NCI-H510A treated with DMSO at 0.1 percent for 48 hours (cell line): ENCODE measurements at regions not wholly inside any gene's neighbourhood (a gene's known extent, or its start where the extent isn't known, plus 50 kb on each side); places are given as distances from the start of the nearest gene placed in this dataset.
"Not testable (repeated sequence)": the region's sequence is repeated elsewhere in the genome, so short reads cannot be mapped to it uniquely, and the experiment has no call there.

ENCODE experiments used
- DNase-seq: peaks from one replicate; lab custom pipeline; 2025; lab: John Stamatoyannopoulos, UW

DNA sequence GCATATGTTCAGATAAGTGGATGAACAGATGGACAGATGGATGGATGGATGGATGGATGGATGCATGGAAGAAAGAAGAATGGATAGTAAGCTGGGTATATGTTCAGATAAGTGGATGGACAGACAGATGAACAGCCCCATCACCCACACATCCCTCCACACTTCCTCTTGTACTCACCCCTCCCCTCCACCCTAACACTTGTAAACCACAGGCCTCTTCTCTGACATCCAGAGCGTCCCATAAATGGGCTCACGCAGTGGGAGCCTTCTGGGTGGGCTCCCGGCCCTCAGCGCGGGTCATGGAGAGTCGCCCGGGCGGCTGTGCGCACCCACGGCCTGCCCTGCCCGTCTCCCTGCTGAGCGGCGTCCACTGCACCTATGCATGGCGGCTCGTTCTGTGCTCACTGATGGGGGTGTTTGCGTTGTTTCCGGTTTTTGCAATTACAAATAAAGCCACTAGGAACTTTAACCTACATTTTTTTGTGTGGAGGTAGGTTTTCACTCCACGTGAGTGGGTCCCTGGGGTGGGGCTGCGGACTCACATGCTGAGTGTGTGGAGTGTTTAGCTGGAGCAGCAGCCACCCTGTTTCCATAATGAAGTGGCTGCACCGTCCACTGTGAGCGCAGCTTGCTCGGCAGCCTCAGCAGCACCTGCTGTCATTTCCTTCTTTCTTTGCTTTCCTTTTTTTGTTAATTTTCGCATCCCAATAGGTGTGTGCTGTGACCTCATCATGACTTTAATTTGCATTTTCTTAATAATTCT lies 78.8 kb upstream of the SFSWAP start:
- DNase-seq: not testable (repeated sequence)

- DNase-seq: not testable (repeated sequence)
These were observed 78.3 kb upstream of the SFSWAP start for GRCh38 chr12:131632652-131633023.

- not testable (repeated sequence) for DNase-seq
These were observed 77.3 kb upstream of the SFSWAP start for GRCh38 chr12:131633610-131634009.

GRCh38 chr12:131634037-131634436 lies 76.9 kb upstream of the SFSWAP start:
- no peak for DNase-seq

- DNase-seq: not testable (repeated sequence)
These were observed 75.9 kb upstream of the SFSWAP start for GRCh38 chr12:131635012-131635411.

GRCh38 chr12:131635491-131636122 lies 75.3 kb upstream of the SFSWAP start:
- no peak for DNase-seq

- no peak for DNase-seq
These were observed 74.6 kb upstream of the SFSWAP start for GRCh38 chr12:131636266-131636665.

GRCh38 chr12:131636940-131637750 lies 73.7 kb upstream of the SFSWAP start:
- DNase-seq: no peak

DNA sequence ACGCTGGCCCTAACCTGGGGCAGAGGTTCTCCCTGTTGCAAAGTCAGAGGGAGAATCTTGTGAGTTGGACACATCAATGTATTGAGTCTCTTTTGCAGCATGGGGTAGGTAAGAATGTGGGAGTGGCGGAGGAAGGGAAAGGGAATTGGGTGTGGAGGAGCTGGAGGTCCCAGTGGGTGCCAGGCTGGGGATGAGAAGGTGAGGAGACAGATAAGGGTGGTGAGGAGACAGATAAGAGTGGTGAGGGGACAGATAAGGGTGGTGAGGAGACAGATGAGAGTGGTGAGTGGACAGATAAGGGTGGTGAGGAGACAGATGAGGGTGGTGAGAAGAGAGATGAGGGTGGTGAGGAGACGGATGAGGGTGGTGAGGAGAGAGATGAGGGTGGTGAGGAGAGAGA lies 72.9 kb upstream of the SFSWAP start:
- DNase-seq: no peak

DNA sequence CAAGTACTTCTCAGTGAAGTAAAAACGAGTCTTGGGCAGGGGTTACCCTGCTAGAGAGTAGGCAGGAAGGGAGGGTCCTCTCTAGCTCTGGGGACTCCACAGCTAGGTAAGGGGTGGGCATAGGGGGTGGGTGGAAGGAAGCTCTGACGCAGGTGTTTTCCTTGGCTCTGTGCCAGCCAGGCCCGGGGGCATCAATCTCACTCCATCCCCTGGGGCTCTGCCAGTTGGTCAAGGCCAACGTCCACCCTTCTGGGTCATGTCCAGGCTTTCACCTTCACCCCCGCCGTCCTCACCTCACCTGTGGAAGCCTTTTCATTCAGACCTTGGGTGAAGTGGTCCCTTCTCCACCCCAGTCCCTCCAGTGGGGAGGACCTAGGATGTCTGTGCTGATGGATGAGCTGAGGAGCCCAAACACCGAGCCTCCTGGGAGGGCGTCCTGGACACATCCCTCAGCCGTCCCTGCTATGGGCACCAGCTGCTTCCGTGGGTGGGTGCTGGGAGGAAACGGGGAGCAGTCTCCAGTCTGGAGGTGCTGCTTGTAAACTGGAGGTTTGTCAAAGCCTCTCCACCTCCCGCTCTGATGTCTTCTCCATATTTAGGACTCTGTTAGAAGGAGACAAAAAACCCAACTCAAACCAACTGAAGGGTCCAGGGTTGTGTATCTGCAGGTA lies 71.5 kb upstream of the SFSWAP start:
- DNase-seq: no peak

- DNase-seq: no peak
These were observed 70.4 kb upstream of the SFSWAP start for GRCh38 chr12:131640525-131640924.

DNA sequence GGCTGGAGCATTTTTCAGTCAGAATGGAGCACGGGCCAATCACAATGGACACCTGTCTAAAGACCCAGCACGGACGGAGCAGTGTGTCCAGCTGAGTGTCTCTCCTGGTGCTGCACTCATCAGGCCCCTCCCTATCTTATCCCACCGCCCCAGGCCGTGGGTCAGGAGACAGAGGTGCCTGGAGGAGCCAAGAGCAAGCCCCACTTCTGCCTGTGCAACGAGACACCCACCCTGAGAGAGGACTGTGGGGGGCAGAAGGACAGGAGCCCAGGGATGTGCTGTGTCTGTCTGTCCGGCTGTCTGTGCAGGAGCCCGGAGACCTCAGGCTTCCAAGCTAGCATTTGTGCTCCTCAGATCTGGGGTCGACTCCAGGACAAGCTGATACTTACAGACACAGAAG lies 69.6 kb upstream of the SFSWAP start:
- DNase-seq: no peak

DNA sequence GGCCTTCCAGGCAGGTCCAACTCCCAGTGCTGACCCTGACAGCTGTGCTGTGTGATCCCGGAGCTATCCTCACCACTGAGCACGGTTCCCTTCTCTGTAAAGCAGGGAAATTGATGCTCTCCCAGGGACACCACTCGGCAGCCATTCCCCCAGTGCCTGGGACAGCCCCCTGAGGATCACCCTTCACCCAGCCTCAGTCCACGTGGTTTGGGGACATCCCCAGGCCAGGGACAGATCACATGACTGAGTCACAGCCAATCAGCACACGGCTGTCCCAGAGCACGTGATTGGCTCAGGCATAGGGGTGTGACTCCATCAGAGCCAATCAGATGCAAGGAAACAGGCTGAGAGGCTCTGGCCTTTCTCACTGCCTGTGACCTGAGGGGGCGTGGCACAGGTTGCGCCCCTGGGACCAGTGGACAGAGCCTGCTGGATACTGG lies 68.8 kb upstream of the SFSWAP start:
- DNase-seq: no peak

- DNase-seq: no peak
These were observed 68.1 kb upstream of the SFSWAP start for GRCh38 chr12:131642771-131643170.

GRCh38 chr12:131643631-131644452 lies 67.0 kb upstream of the SFSWAP start:
- no peak for DNase-seq

- DNase-seq: no peak
These were observed 66.4 kb upstream of the SFSWAP start for GRCh38 chr12:131644481-131644880.

DNA sequence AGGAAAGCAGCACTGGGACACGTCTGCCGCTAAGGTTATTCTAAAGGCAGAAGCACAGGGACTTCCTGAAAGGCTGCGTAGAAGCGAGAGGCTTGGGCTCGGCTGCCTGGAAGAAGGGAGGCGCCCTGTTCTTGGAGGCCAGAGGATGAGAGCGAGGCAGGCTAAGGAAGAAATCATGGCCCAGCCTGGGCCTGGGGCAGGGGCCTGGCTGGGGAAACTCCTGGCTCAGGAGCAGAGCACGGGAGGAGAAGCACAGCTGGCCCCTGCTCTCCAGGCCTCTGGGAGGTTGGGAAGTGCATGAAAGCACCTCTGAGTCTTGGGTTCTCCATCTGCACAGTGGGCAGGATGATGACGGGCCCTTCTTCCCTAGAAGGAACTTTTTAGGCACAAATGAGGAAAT lies 66.0 kb upstream of the SFSWAP start:
- not testable (repeated sequence) for DNase-seq

GRCh38 chr12:131645557-131645956 lies 65.3 kb upstream of the SFSWAP start:
- DNase-seq: not testable (repeated sequence)

GRCh38 chr12:131646444-131646843 lies 64.4 kb upstream of the SFSWAP start:
- not testable (repeated sequence) for DNase-seq

DNA sequence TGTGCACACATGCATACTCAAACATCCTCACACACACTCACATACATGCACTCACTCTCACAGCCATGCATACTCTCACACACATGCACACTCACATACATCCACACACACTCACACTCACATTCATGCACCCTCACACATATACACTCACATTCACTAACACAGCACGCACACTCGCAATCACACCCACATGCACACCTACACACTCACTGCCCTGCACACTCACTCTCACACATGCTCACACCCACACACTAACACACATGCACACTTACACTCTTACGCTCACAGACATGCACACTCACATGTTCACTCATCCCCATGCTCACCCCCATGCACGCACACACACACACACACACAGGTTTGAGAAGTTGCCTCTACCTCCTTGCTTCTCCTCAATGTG lies 63.2 kb upstream of the SFSWAP start:
- no peak for DNase-seq

DNA sequence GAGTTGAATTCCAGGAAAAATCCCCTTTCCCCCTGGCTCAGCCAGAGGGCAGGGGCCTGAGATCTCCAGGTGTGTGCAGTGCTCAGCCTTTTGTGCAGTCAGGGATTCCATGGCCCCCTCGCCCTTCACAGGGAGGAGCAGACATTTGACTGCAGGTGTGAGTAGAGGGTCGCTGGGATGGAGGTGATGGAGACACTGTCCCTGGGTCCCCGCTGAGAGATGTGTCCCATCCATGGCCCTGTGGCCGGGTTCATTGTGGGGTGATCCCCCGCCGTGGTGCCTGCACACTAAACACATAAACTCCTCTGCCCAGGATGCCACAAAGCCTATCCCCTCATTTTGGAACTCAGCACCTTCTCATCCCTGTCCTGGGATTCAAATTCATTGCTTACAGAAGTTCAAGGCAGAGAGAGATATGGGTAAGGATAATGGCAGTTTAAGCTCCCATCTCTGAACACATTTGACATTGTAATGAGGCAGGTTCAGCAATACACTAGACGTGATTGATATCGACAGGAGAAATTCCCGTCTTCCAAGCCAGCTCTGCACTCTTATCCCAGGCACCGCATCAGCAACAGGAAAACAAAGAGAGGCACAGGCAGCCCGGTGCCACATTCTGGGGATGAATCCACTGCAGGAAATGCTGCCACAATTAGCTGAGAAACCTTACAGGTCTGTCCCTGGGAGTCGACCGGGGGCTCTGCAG lies 55.3 kb upstream of the SFSWAP start:
- DNase-seq: not testable (repeated sequence)
